GM21576 (cell line): ENCODE measurements at regions not wholly inside any gene's neighbourhood (a gene's known extent, or its start where the extent isn't known, plus 50 kb on each side); places are given as distances from the start of the nearest gene placed in this dataset.

ENCODE experiments used
- ATAC-seq: cut with Tn5 transposase; IDR thresholded peaks from one replicate; pipeline ENCODE4 v1.9.1; 2021; ENCODE audit warnings: mild to moderate bottlenecking, moderate library complexity; ENCODE audit not compliant: unreplicated experiment

GRCh38 chr1:218705911-218706893 is 361.1 kb downstream of the TGFB2 start:
- no peak for ATAC-seq

- no peak for ATAC-seq
Measured at GRCh38 chr1:218711001-218711400, 365.9 kb downstream of the TGFB2 start.

- ATAC-seq, result no peak
Measured at GRCh38 chr1:218711884-218712674, 366.9 kb downstream of the TGFB2 start.

GRCh38 chr1:218712677-218713076 is 367.5 kb downstream of the TGFB2 start:
- ATAC-seq, result no peak

- ATAC-seq, result no peak
Measured at GRCh38 chr1:218715961-218716669, 371.0 kb downstream of the TGFB2 start.

- no peak for ATAC-seq
Measured at GRCh38 chr1:218717575-218717974, 372.4 kb downstream of the TGFB2 start.

GRCh38 chr1:218718206-218718605 is 373.1 kb downstream of the TGFB2 start:
- ATAC-seq, result no peak

- ATAC-seq, result no peak
Measured at GRCh38 chr1:218718977-218719376, 373.8 kb downstream of the TGFB2 start.

GRCh38 chr1:218728898-218729565 is 383.9 kb downstream of the TGFB2 start:
- no peak for ATAC-seq

- no peak for ATAC-seq
Measured at GRCh38 chr1:218735436-218736032, 390.4 kb downstream of the TGFB2 start.

GRCh38 chr1:218739426-218739825 is 394.3 kb downstream of the TGFB2 start:
- no peak for ATAC-seq

- no peak for ATAC-seq
Measured at GRCh38 chr1:218741852-218742251, 396.7 kb downstream of the TGFB2 start.

- ATAC-seq, result no peak
Measured at GRCh38 chr1:218742467-218743262, 397.5 kb downstream of the TGFB2 start.

- no peak for ATAC-seq
Measured at GRCh38 chr1:218743861-218744505, 398.8 kb downstream of the TGFB2 start.

- ATAC-seq, result no peak
Measured at GRCh38 chr1:218748071-218748470, 402.9 kb downstream of the TGFB2 start.

- ATAC-seq, result no peak
Measured at GRCh38 chr1:218750216-218750970, 405.3 kb downstream of the TGFB2 start.

GRCh38 chr1:218751208-218751948 is 406.2 kb downstream of the TGFB2 start:
- ATAC-seq, result no peak
